ENCODE measurements at regions not wholly inside any gene's neighbourhood (a gene's known extent, or its start where the extent isn't known, plus 50 kb on each side); places are given as distances from the start of the nearest gene placed in this dataset.

- TF ChIP-seq POLR2AphosphoS5 (IDR thresholded peaks at IDR 0.05) (no peak), EP300 (IDR thresholded peaks at IDR 0.05; ENCODE audit: low read depth) (no peak)
- TF ChIP-seq, protein P1, sequence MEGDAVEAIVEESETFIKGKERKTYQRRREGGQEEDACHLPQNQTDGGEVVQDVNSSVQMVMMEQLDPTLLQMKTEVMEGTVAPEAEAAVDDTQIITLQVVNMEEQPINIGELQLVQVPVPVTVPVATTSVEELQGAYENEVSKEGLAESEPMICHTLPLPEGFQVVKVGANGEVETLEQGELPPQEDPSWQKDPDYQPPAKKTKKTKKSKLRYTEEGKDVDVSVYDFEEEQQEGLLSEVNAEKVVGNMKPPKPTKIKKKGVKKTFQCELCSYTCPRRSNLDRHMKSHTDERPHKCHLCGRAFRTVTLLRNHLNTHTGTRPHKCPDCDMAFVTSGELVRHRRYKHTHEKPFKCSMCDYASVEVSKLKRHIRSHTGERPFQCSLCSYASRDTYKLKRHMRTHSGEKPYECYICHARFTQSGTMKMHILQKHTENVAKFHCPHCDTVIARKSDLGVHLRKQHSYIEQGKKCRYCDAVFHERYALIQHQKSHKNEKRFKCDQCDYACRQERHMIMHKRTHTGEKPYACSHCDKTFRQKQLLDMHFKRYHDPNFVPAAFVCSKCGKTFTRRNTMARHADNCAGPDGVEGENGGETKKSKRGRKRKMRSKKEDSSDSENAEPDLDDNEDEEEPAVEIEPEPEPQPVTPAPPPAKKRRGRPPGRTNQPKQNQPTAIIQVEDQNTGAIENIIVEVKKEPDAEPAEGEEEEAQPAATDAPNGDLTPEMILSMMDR (IDR thresholded peaks at IDR 0.05): no peak
These were observed 1099.3 kb upstream of the EPHA6 start for GRCh38 chr3:95715128-95715527.

Measured in transverse colon (tissue), 4 donors.